ENCODE measurements at regions not wholly inside any gene's neighbourhood (a gene's known extent, or its start where the extent isn't known, plus 50 kb on each side); places are given as distances from the start of the nearest gene placed in this dataset.
A peak's percentile ranks its signal among the peaks of the same experiment; 100 is the strongest.

DNA sequence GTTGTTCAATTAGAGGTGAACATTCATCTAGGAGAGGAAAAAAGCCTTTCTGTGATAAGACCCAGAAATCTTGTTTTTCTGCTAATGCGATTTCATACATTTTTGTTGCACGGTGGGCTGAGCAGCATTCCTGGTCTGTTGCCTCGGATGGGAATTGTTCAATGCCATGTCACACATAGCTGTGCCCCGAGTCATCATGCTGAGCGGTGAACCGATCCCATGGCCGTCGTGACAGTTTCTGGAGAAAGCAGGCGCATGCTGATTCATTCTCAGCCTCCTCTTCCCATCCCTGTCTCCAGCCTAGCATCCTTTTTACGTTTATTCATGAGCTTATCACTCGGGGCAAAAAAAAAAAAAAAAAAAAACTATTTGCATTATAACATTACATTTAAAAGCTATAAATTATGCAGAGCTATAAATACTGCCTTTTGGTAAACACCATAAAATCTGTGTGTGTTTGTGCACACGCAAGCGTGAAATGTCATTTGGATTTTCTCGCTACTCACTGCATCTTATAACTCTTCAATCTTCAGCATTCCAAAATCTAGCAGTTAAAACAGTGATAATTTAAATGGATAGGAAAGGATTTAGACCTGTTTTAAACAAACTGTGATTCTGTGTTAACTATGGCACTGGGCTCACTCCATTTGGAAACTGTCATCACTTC, 58.9 kb upstream of the IFNGR1 start:
- Histone ChIP-seq H3K27me3 (no peaks in the 10 kb centered on the region), H3K9me3 (no peaks in the 10 kb centered on the region), H3K4me1 (no peaks in the 10 kb centered on the region), H3K36me3 (no peaks in the 10 kb centered on the region), H3K4me3 (replicated peaks in 1 of 3) (no peak overlapping the region), H3K27ac (no peak overlapping the region)
- intact Hi-C loops (cut with DNase I) = no loop called here
- 64 to 66% methylated on average over 14 of the region's 14 CpGs for WGBS, 2 donors
- peak in 1 of 2 donors; percentile 19 for DNase-seq
- TF ChIP-seq CTCF (IDR thresholded peaks at IDR 0.05) (no peak), POLR2A (IDR thresholded peaks at IDR 0.05) (no peak)

DNA sequence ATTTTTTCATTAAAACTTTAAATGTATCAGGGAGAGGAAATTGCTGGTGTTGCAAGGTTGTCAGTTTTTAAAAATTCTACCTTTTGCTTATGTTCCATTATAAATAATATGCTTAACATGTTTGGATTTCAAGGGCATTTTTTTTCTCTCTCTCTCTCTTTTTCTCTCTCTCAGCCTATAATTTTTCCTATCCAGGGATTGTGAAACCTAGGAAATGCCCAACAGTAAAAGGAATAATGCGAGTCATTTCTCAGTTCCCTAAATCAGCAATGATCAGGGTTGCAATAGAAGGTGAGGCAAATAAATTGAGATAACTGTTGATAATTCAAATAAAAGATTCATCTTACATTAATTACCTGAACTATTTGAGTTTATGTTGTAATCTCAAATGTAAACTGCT, 53.2 kb upstream of the IFNGR1 start:
- TF ChIP-seq CTCF (IDR thresholded peaks at IDR 0.05) = no peak
- no peak for TF ChIP-seq POLR2A (IDR thresholded peaks at IDR 0.05)

DNA sequence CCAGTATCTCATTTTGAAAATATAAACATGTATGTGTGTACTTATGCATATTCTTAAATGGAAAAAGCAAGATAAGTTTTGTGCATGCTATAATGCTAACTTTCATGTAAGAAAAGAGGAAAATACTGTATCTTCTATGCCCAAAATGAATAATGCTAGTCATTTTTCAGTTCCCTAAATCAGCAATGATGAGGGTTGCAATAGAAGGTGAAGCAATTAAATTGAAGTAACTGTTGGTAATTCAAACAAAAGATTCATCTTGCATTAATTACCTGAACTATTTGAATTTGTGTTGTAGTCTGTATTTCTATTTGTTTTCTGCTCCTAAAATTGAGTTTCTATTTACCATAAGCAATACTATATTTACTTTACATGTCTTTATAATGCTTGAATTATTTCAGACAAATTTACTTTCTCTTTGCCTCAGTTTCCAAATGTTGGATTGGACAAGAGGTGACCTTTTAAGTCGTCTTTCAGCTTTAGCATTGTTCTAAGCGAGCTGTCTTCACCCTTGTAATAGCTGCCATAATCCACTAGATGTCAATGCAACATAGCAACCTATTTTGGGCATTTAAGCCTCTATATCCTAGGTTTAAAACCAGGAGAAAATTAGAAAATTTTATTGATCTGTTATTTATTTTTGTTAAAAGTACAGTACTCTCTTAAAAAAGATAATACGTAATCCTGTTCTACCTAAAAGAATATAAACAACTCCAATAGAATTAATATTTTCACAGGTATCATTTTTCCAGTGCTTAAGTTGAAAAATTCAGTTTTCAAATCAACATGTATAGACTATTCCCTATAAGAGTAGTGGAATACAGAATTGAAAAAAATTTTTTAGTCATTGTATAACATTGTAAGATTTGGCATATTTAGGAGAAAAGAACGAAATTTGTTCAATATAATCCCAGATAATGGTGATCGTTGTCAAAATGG, 52.3 kb upstream of the IFNGR1 start:
- TF ChIP-seq CTCF (IDR thresholded peaks at IDR 0.05) = peak; percentile 60 to 89 (median 81)
- no peak for TF ChIP-seq POLR2A (IDR thresholded peaks at IDR 0.05)
- intact Hi-C loops (cut with DNase I) = no loop called here
- no peaks in the 10 kb centered on the region for H3K36me3 ChIP-seq
- no peaks in the 10 kb centered on the region for H3K9me3 ChIP-seq
- no peaks in the 10 kb centered on the region for H3K27me3 ChIP-seq
- no peak overlapping the region for H3K27ac ChIP-seq
- 35 to 38% methylated on average over 5 of the region's 5 CpGs for WGBS, 2 donors
- no peaks in the 10 kb centered on the region for H3K4me1 ChIP-seq
- DNase-seq = no peak
- no peak overlapping the region for H3K4me3 ChIP-seq (replicated peaks in 1 of 3)

More for the DNA sequence above, 53.2 kb upstream of the IFNGR1 start:
- Histone ChIP-seq H3K36me3 (no peaks in the 10 kb centered on the region), H3K4me3 (replicated peaks in 1 of 3) (no peak overlapping the region), H3K4me1 (no peaks in the 10 kb centered on the region), H3K27me3 (no peaks in the 10 kb centered on the region), H3K9me3 (no peaks in the 10 kb centered on the region), H3K27ac (no peak overlapping the region)
- no peak for DNase-seq
- intact Hi-C loops (cut with DNase I) = no loop called here
- WGBS, 2 donors = 89 to 90% methylated on average over 1 of the region's 1 CpG

- no peak for DNase-seq
- Histone ChIP-seq H3K4me1 (no peaks in the 10 kb centered on the region), H3K9me3 (no peaks in the 10 kb centered on the region), H3K4me3 (replicated peaks in 1 of 3) (no peak overlapping the region), H3K36me3 (no peaks in the 10 kb centered on the region), H3K27ac (no peak overlapping the region), H3K27me3 (no peaks in the 10 kb centered on the region)
- intact Hi-C loops (cut with DNase I) = no loop called here
- TF ChIP-seq POLR2A (IDR thresholded peaks at IDR 0.05) (no peak), CTCF (IDR thresholded peaks at IDR 0.05) (no peak)
- WGBS, 2 donors = 84 to 85% methylated on average over 3 of the region's 3 CpGs
These were observed 50.6 kb upstream of the IFNGR1 start for GRCh38 chr6:137269803-137270202.

- WGBS, 2 donors = 87 to 95% methylated on average over 3 of the region's 3 CpGs
- TF ChIP-seq CTCF (IDR thresholded peaks at IDR 0.05) (no peak), POLR2A (IDR thresholded peaks at IDR 0.05) (no peak)
- no peaks in the 10 kb centered on the region for H3K27me3 ChIP-seq
These were observed 50.2 kb upstream of the IFNGR1 start for GRCh38 chr6:137269347-137269746.

More at GRCh38 chr6:137269347-137269746, 50.2 kb upstream of the IFNGR1 start:
- Histone ChIP-seq H3K9me3 (no peaks in the 10 kb centered on the region), H3K4me1 (no peaks in the 10 kb centered on the region), H3K4me3 (replicated peaks in 1 of 3) (no peak overlapping the region), H3K36me3 (no peaks in the 10 kb centered on the region), H3K27ac (no peak overlapping the region)
- DNase-seq = no peak
- intact Hi-C loops (cut with DNase I) = no loop called here

Measured in thyroid gland (tissue), 4 donors.